GM12864 (cell line): ENCODE measurements at regions not wholly inside any gene's neighbourhood (a gene's known extent, or its start where the extent isn't known, plus 50 kb on each side); places are given as distances from the start of the nearest gene placed in this dataset.

Source experiments
- DNase-seq: peaks from one replicate; pipeline ENCODE4 v3.0.0-alpha.2; 2011; ENCODE audit warnings: low read depth
- H3K4me3 ChIP-seq: 2 replicates; pipeline ENCODE4 v1.5.1; 2011; ENCODE audit warnings: mild to moderate bottlenecking, low read depth, low read length, control low read depth
- CTCF ChIP-seq: IDR thresholded peaks from 2 replicates; pipeline ENCODE4 v1.5.1; 2011; ENCODE audit warnings: low read depth, mild to moderate bottlenecking, moderate library complexity, low read length, control low read depth, inconsistent platforms; ENCODE audit errors: missing control alignments

GRCh38 chr10:78410046-78410965, 376.6 kb downstream of the RPS24 start:
- H3K4me3 ChIP-seq = no peak overlapping the region
- TF ChIP-seq CTCF = no peak
- no peak for DNase-seq

GRCh38 chr10:78411716-78412115, 378.1 kb downstream of the RPS24 start:
- TF ChIP-seq CTCF = no peak
- no peak for DNase-seq
- no peak overlapping the region for H3K4me3 ChIP-seq

- no peak for TF ChIP-seq CTCF
Observed at GRCh38 chr10:78412605-78413004, 378.9 kb downstream of the RPS24 start.

GRCh38 chr10:78413076-78414055, 379.7 kb downstream of the RPS24 start:
- no peak overlapping the region for H3K4me3 ChIP-seq
- TF ChIP-seq CTCF = no peak
- no peak for DNase-seq

More at GRCh38 chr10:78412605-78413004, 378.9 kb downstream of the RPS24 start:
- no peak overlapping the region for H3K4me3 ChIP-seq
- no peak for DNase-seq

- H3K4me3 ChIP-seq = no peak overlapping the region
- no peak for DNase-seq
- TF ChIP-seq CTCF = no peak
Observed at GRCh38 chr10:78414380-78414779, 380.7 kb downstream of the RPS24 start.

- no peak for TF ChIP-seq CTCF
- H3K4me3 ChIP-seq = no peak overlapping the region
- DNase-seq = no peak
Observed at GRCh38 chr10:78415111-78415510, 381.4 kb downstream of the RPS24 start.
